Brain microvascular endothelial cell (primary cell): ENCODE measurements at regions not wholly inside any gene's neighbourhood (a gene's known extent, or its start where the extent isn't known, plus 50 kb on each side); places are given as distances from the start of the nearest gene placed in this dataset.

Experiments used
- DNase-seq: peaks from one replicate; pipeline ENCODE4 v3.0.0-alpha.2; 2020
- H3K27ac ChIP-seq: fragments of 250-450 bp; sonication (Bioruptor Pico); 2 replicates; pipeline ENCODE4 v1.5.1; 2020; ENCODE audit warnings: mild to moderate bottlenecking, moderate library complexity
- H3K27me3 ChIP-seq: fragments of 250-450 bp; sonication (Bioruptor Pico); replicated peaks from 2 replicates; pipeline ENCODE4 v1.5.1; 2020; ENCODE audit warnings: mild to moderate bottlenecking
- H3K36me3 ChIP-seq: fragments of 250-450 bp; sonication (Bioruptor Pico); replicated peaks from 2 replicates; pipeline ENCODE4 v1.5.1; 2020; ENCODE audit warnings: mild to moderate bottlenecking
- H3K4me3 ChIP-seq: 2 replicates; pipeline ENCODE4 v1.5.1; 2011; ENCODE audit warnings: low read depth, mild to moderate bottlenecking, control low read depth, low read length, moderate library complexity
- in situ Hi-C: cut with HindIII; loops from 2 replicates; pipeline ENCODE4 v1.10.0; 2017; ENCODE audit warnings: low sequenced_read_pairs, low pct_ligation_motif_present
- TF ChIP-seq, protein P1 (sequence below): IDR thresholded peaks from 2 replicates; pipeline ENCODE4 v1.5.1; 2011; ENCODE audit warnings: low read depth, mild to moderate bottlenecking, moderate library complexity, low read length, control low read depth, inconsistent platforms; ENCODE audit errors: missing control alignments

DNA sequence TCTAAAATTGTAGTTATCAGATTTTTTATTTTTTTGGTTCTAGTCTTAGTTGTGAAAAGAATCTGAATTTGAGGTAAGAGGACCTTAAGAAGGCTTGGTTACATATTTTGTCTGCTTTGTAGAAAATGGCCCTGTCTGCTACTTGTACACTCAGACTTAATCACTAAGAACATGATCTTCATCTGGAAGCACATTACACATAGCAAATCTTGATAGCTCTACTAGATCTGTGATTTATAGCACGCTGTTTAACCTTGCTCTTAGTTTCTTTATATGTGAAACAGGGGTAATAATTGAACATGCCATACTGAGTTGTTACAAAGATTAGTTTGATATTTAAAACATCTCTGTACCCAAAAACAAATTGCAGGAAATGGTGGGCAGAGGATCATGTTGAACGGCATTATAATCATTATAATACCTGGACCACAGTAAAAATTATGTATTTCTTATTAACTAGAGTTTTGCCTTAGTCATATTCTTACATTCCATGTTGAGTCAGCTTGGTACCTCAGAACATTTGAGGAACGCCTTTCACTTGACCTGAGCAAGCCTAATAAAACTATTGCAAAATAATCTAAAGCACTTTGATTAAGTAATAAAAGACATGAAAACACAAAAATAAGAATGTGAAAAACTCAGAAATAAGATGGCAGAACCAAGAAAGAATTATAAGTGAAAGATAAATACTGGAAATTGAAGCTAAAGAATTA lies 738.0 kb upstream of the AADAT start:
- TF ChIP-seq, protein P1, sequence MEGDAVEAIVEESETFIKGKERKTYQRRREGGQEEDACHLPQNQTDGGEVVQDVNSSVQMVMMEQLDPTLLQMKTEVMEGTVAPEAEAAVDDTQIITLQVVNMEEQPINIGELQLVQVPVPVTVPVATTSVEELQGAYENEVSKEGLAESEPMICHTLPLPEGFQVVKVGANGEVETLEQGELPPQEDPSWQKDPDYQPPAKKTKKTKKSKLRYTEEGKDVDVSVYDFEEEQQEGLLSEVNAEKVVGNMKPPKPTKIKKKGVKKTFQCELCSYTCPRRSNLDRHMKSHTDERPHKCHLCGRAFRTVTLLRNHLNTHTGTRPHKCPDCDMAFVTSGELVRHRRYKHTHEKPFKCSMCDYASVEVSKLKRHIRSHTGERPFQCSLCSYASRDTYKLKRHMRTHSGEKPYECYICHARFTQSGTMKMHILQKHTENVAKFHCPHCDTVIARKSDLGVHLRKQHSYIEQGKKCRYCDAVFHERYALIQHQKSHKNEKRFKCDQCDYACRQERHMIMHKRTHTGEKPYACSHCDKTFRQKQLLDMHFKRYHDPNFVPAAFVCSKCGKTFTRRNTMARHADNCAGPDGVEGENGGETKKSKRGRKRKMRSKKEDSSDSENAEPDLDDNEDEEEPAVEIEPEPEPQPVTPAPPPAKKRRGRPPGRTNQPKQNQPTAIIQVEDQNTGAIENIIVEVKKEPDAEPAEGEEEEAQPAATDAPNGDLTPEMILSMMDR = no peak
- no peaks in the 10 kb centered on the region for H3K27me3 ChIP-seq
- H3K4me3 ChIP-seq = no peak overlapping the region
- in situ Hi-C loops = no loop called here
- no peak for DNase-seq
- no peak overlapping the region for H3K27ac ChIP-seq
- H3K36me3 ChIP-seq = no peaks in the 10 kb centered on the region

DNA sequence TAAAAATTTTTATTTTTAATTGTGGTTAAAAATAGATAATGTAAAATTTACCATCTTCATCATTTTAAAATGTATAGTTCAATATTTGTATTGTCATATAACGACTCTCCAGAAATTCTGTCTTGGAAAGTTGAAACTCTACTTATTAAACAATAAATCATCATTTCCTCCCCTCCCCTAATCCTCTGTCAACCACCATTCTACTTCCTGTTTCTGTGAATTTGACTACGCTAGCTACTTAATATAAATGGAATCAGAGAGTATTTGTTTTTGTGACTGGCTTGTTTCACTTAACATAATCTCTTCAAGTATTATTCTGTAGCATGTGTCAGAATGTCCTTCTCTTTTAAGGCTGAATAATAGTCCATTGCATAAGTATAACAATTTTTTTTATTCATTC lies 729.0 kb upstream of the AADAT start:
- TF ChIP-seq, protein P1 = no peak
- no peak for DNase-seq
- no peak overlapping the region for H3K4me3 ChIP-seq
- H3K36me3 ChIP-seq = no peaks in the 10 kb centered on the region
- in situ Hi-C loops = no loop called here
- H3K27me3 ChIP-seq = no peaks in the 10 kb centered on the region
- no peak overlapping the region for H3K27ac ChIP-seq

DNA sequence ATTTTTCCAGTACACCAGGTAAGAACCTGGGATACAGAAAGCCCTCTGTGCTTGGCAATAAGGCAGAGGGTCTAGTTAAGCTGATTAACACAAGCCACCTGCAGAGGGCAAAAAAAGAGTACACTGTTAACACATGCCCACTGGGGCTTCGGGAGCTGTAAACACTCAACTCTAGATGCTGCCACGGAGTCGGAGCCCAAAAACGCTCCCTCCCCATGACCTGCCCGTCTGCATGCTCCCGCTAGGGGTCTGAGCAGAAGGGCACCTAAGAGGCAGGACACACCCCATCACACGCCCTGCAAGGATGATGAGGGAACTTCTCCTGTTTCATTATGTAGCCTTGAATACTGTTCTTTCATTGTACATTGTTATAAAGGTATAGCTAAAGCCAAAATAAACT lies 715.6 kb upstream of the AADAT start:
- no peaks in the 10 kb centered on the region for H3K27me3 ChIP-seq
- H3K36me3 ChIP-seq = no peaks in the 10 kb centered on the region
- no peak overlapping the region for H3K4me3 ChIP-seq
- TF ChIP-seq, protein P1 = no peak
- in situ Hi-C loops = no loop called here
- DNase-seq = no peak
- H3K27ac ChIP-seq = no peak overlapping the region

DNA sequence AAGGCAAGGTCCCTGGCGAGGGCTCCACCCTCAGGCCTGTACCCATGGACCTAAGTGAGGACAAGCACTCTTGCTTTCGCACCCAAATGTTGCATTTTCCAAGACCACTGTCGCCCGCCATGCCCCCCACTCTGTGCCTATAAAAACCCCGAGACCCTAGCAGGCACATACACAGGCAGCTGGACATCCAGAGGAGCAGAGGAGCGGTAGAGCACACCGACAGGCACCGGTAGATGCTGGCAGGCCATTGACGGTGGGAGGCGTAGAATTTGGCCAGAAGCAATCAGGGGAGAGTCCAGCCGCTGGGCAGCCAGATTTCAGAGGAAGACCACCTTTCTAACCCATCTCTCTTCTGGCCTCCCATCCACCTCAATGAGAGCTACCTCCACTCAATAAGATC lies 715.2 kb upstream of the AADAT start:
- Histone ChIP-seq H3K36me3 (no peaks in the 10 kb centered on the region), H3K4me3 (no peak overlapping the region), H3K27me3 (no peaks in the 10 kb centered on the region), H3K27ac (no peak overlapping the region)
- TF ChIP-seq, protein P1 = no peak
- no peak for DNase-seq
- in situ Hi-C loops = no loop called here

DNA sequence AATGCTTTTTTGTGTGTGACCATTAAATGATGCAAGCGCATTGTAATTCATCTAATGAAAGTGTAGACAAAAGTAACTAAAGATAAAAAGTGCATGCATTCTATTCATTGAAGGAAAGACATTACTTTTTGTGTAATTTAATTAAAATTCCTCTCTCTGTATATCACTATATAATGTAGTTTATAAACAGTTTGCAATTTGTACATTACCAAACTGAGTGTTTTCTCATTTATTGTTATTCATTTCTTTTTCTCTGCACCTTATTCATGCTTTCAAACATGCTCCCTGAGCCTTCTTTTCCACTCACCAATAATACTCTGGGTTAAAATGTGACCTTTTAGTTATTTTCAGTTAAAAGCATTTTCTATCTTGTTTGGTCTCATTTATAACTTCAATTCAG lies 713.7 kb upstream of the AADAT start:
- in situ Hi-C loops = no loop called here
- H3K36me3 ChIP-seq = no peaks in the 10 kb centered on the region
- no peak overlapping the region for H3K27ac ChIP-seq
- no peak overlapping the region for H3K4me3 ChIP-seq
- TF ChIP-seq, protein P1 = no peak
- H3K27me3 ChIP-seq = no peaks in the 10 kb centered on the region
- DNase-seq = no peak

DNA sequence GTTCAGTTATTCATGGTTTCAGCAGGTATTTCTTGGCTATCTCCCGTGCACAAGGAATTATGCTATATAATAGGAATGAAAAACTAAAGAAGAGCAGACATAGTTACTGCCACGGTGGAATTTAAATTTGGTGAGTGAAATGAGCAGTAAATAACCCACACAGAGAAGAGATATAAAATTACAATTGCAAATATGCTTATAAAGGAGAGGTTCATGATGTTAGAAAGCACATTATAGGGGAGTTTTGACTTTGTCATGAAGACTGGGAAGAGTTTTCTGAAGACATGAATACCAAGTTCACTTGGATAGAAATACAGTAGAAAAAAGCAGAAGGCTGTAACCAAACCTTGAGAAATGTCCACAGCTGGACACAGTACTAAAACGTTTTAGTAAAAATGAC lies 712.0 kb upstream of the AADAT start:
- no peak overlapping the region for H3K27ac ChIP-seq
- H3K4me3 ChIP-seq = no peak overlapping the region
- no peaks in the 10 kb centered on the region for H3K36me3 ChIP-seq
- in situ Hi-C loops = no loop called here
- no peak for DNase-seq
- H3K27me3 ChIP-seq = no peaks in the 10 kb centered on the region
- TF ChIP-seq, protein P1 = no peak
